Duodenal mucosa (tissue), 2 donors: ENCODE measurements at regions not wholly inside any gene's neighbourhood (a gene's known extent, or its start where the extent isn't known, plus 50 kb on each side); places are given as distances from the start of the nearest gene placed in this dataset.
A peak's percentile ranks its signal among the peaks of the same experiment; 100 is the strongest.

Experiments
- H3K27ac ChIP-seq: one replicate; pipeline ENCODE4 v1.7.0; 2013; ENCODE audit warnings: low read depth, low read length
- H3K27me3 ChIP-seq, 2 donors: one replicate each; pipeline ENCODE4 v1.7.0; 2013; ENCODE audit warnings: low read length in 2 of 2, control low read depth in 1 of 2; ENCODE audit not compliant: insufficient read depth in 2 of 2, control insufficient read depth in 1 of 2
- H3K36me3 ChIP-seq, 2 donors: one replicate each; pipeline ENCODE4 v1.7.0; 2013; ENCODE audit warnings: low read length in 2 of 2, control low read depth in 1 of 2; ENCODE audit not compliant: insufficient read depth in 2 of 2, control insufficient read depth in 1 of 2
- H3K4me1 ChIP-seq, 2 donors: one replicate each; pipeline ENCODE4 v1.7.0; 2013; ENCODE audit warnings: low read length in 2 of 2, control low read depth in 1 of 2; ENCODE audit not compliant: insufficient read depth in 2 of 2, control insufficient read depth in 1 of 2
- H3K4me3 ChIP-seq, 2 donors: one replicate each; pipeline ENCODE4 v1.7.0; 2013; ENCODE audit warnings: low read length in 2 of 2, low read depth in 1 of 2
- H3K9ac ChIP-seq, 2 donors: one replicate each; pipeline ENCODE4 v1.7.0; 2013; ENCODE audit warnings: low read length in 2 of 2, low read depth in 1 of 2
- H3K9me3 ChIP-seq, 2 donors: one replicate each; pipeline ENCODE4 v1.7.0; 2013; ENCODE audit warnings: low read length in 2 of 2, control low read depth in 1 of 2; ENCODE audit not compliant: control insufficient read depth in 1 of 2

DNA sequence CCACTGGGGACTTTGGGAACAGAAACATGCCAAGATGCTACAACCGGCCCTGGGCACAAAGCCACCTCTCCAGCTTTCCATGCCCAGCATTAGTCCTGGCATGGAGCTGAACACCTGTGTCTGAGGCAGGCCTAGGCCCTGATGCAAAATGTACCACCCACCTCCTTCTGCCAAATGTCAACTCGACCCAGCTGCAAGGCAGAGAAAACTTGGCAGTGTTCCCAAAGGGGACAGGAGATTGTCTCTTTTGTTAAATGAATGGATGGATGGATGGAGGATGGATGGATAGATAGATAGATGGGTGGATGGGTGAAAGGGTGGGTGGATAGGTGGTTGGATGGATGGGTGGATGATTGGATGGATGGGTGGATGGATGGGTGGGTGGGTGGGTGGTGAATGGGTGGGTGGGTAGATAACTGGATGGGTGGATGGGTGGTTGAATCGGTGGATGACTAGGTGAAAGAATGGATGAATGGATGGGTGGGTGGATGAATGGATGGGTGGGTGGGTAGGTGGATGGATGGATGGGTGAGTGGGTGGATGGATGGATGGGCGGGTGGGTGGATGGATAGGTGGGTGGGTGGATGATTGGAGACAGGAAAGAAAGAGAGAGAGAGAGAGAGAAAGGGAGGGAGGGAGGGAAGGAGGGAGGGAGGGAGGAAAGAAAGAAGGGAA is 73.4 kb upstream of the TNRC6C start:
- H3K36me3 ChIP-seq, result no peaks in the 10 kb centered on the region
- H3K9ac ChIP-seq, result no peak overlapping the region
- no peak overlapping the region for H3K4me3 ChIP-seq
- no peaks in the 10 kb centered on the region for H3K9me3 ChIP-seq
- no peak overlapping the region for H3K27ac ChIP-seq
- H3K4me1 ChIP-seq, result peaks cover 35 to 43% of the 10 kb centered on the region in 2 donors
- H3K27me3 ChIP-seq, result peaks cover 26% of the 10 kb centered on the region in 2 donors

DNA sequence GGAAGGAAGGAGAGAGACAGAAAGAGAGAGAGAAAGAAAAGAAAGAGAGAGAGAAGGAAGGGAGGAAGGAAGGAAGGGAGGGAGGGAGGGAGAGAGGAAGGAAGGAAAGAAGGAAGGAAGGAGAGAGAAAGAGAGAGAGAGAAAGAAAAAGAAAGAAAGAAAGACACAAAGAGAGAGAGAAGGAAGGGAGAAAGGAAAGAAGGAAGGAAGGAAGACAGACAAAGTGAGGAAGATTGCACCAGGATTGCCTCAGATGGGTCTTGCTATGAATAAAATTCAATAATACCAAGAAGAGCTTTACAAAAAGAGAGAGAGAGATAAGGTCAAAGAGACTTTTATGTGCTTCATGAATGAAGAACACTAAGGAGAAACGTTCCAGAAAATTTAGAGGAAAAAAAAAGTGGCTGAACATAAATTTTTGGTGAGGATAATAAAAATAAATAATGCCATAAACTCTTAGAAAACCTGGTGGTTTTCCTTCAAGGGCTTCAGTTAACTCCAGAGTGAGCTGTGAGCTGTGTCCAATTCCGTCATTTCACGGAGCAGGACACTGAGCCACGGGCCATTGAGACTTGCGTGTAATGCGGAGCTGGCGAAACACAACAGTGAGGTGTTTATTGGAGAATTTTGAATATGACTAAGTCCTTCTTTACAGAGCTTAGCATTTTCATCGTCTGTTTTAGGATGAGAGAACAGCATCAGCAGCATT is 72.7 kb upstream of the TNRC6C start:
- Histone ChIP-seq H3K27me3 (peaks cover 26 to 28% of the 10 kb centered on the region in 2 donors), H3K27ac (no peak overlapping the region)

DNA sequence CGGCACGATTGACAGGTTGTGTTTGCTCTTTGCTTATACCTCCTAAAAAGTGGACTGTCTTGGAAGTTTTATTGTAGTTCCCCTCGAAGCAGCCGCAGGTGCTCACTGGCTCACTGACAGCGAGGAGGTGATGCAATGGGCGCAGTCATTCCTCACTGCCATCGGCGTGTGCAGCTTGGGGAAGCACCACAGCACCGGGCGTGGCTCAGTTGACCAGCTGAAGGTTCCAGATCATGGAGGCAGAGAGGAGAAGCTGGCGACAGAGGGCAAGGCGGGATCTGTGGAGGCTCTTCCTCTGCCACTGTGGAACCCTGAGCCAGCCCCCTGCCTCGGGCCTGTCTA is 72.1 kb upstream of the TNRC6C start:
- Histone ChIP-seq H3K9me3 (no peaks in the 10 kb centered on the region), H3K4me1 (peaks cover 31 to 35% of the 10 kb centered on the region in 2 donors), H3K27me3 (peaks cover 26 to 28% of the 10 kb centered on the region in 2 donors), H3K9ac (no peak overlapping the region), H3K36me3 (no peaks in the 10 kb centered on the region), H3K4me3 (no peak overlapping the region), H3K27ac (no peak overlapping the region)

More for the DNA sequence above, 72.7 kb upstream of the TNRC6C start:
- Histone ChIP-seq H3K9ac (no peak overlapping the region), H3K9me3 (no peaks in the 10 kb centered on the region), H3K4me1 (peaks cover 35 to 40% of the 10 kb centered on the region in 2 donors), H3K36me3 (no peaks in the 10 kb centered on the region), H3K4me3 (no peak overlapping the region)

DNA sequence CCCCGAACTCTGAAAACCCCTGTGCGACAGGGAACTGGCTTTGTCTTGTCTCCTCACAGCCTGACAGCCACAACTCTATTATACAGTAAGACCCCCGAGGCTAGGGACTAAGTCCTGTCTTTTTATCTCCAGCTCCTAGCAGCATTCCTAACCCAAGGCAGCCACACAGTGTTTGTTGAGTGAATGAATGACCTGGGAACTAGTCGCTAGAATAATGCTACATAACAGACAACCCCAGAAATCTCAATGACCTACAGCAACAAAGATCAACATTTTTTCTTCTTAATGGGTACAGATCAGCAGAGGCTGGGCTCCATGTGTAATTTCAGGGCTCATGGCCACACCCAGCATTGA is 71.4 kb upstream of the TNRC6C start:
- H3K27ac ChIP-seq, result no peak overlapping the region

DNA sequence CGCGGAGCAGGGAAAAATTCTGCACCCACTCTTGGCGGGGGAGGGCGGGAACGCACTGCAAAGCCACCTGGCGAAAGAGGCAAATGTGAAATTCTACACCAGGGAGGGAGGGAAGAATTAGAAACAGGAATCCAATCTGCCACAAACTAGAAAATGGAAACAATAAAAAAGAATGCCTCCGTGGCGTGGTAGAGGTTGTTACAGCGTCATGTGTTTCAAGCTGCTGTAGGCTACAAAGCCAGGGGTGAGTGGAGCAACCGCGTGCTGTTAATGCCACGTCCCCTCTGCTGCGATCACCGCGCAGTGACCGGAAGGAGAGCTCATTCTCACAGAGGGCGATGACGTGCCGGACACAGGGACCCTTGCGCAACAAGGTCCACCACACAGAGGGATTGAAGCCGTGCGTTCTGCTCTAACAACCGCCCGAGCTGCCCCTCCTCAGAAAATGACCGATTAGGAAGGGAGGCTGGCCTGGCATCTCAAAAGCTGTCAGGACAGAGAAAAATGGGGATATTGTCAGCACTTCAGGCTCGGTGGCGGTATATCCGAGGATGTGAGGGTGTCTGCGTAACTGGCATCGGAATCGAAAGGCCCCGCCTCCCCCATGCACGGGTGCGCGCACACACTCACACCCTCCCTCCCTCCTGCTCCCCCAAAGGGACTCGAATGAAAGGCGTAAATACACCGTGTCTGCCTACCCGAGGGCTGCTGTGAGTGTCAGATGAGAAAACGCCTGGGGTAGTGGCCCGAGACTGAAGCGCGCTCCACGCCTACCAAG is 70.8 kb upstream of the TNRC6C start:
- H3K9me3 ChIP-seq, result no peaks in the 10 kb centered on the region
- peaks cover 28 to 30% of the 10 kb centered on the region in 2 donors for H3K27me3 ChIP-seq
- no peaks in the 10 kb centered on the region for H3K36me3 ChIP-seq
- H3K4me3 ChIP-seq, result peak overlapping the region; percentile 69 to 80
- H3K27ac ChIP-seq, result peak overlapping the region; percentile 53
- H3K9ac ChIP-seq, result peak overlapping the region; percentile 54 to 70
- H3K4me1 ChIP-seq, result peaks cover 20 to 22% of the 10 kb centered on the region in 2 donors

More for the DNA sequence above, 71.4 kb upstream of the TNRC6C start:
- peak overlapping the region; percentile 54 to 70 for H3K9ac ChIP-seq
- H3K4me1 ChIP-seq, result peaks cover 26 to 28% of the 10 kb centered on the region in 2 donors
- no peaks in the 10 kb centered on the region for H3K9me3 ChIP-seq
- peaks cover 28 to 30% of the 10 kb centered on the region in 2 donors for H3K27me3 ChIP-seq
- no peaks in the 10 kb centered on the region for H3K36me3 ChIP-seq
- peak overlapping the region; percentile 69 to 80 for H3K4me3 ChIP-seq

DNA sequence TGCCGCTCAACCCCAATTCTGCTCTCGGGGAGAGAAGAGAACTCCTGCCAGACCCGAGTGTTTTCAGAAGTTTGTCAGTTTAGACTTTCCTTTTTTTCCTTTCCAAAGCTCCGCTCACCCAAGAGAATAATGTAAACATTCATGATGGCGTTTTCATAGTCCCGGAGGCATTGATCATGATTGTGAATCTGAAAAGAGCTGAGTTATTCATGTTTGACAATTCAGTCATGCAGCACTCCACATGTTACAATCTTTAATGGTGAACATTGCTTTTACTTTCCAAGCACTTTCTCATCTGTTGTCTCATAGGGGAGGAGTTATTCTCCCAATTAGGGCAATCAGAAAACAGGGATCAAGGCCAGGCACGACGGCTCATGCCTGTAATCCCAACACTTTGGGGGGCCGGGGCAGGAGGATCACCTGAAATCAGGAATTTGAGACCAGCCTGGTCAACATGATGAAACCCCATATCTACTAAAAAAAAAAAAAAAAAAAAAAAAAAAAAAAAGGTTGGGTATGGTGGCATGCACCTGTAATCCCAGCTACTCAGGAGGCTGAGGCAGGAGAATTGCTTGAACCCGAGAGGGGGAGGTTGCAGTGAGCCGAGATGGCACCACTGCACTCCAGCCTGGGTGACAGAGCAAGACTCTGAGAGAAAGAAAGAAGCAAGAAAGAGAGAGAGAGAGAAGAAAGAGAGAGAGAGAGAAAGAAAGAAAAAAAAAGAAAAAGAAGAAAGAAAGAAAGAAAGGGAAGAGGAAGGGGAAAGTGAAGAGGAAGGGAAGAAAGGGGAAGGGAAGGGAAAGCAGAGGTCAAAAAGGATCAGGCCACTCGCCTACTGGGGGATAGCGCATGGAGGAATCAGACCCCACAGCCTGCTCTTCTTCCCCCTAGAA is 70.0 kb upstream of the TNRC6C start:
- Histone ChIP-seq H3K36me3 (no peaks in the 10 kb centered on the region), H3K27ac (no peak overlapping the region), H3K9ac (peak overlapping the region in 1 of 2 donors; percentile 70), H3K27me3 (peaks cover 28 to 30% of the 10 kb centered on the region in 2 donors), H3K9me3 (no peaks in the 10 kb centered on the region), H3K4me1 (peaks cover 15% of the 10 kb centered on the region in 2 donors), H3K4me3 (peak overlapping the region; percentile 69 to 80)

DNA sequence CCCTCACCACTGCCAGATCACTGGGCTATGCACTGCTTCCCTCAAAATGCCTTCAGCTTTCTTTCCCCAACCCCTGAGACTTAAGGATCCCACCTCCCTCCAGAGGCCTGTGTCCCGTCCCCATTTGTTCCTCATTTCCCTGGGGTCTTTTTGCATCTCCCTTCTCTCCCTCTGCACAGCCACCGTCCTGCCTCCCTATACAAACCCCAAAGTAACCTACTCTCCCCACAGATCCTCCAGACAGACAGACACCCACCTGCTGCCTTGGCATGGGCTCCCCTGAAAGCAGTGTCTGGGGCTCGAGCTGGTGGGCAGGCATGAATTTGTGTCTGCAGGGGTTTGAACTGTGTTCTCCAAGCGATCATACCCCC is 69.4 kb upstream of the TNRC6C start:
- Histone ChIP-seq H3K27me3 (peaks cover 27 to 30% of the 10 kb centered on the region in 2 donors), H3K9ac (no peak overlapping the region), H3K4me3 (no peak overlapping the region), H3K9me3 (no peaks in the 10 kb centered on the region), H3K4me1 (peaks cover 15% of the 10 kb centered on the region in 2 donors), H3K27ac (no peak overlapping the region), H3K36me3 (no peaks in the 10 kb centered on the region)

DNA sequence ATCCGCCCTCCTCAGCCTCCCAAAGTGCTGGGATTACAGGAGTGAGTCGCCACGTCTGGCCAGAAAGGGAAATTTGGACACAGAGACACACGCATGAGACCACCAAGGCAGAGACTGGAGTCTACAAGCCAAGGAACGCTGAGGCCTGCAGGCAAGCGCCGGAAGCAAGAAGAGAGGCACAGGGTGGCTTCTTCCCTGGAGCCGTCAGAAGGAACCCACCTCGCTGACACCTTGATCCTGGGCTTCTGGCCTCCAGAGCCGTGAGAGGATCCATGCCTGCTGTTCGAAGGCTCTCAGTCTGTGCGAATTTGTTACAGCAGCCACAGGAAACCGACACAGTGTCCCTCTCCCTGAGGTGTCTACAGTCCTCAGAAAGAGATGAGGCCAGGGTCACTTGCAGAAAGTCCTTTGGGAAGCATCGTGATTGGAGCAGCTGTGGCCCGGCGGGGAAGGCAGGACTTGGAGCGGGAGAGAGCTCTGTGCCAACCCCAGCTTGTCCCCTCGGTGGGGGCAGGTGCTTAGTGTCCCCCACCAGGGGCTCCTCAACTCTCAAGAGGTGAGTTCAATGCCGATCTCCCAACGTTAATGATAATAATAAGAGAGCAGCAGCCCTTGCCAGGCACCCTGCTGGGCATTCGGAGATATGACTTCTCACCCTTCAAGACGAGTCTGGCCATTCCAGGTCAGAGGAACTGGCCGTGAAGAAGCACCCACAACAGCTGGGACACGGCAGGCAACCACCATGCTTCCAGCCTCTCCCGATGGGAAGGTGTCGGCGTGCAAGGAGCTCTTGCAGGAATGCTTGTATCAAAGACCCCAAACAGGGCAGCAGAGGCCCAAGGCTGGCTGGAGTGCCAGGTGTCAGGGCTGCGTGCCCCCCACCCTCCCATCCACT is 68.4 kb upstream of the TNRC6C start:
- peaks cover 15% of the 10 kb centered on the region in 2 donors for H3K4me1 ChIP-seq
- H3K27me3 ChIP-seq, result peaks cover 26 to 30% of the 10 kb centered on the region in 2 donors
- no peaks in the 10 kb centered on the region for H3K36me3 ChIP-seq
- no peak overlapping the region for H3K4me3 ChIP-seq
- H3K9me3 ChIP-seq, result no peaks in the 10 kb centered on the region
- H3K9ac ChIP-seq, result no peak overlapping the region
- H3K27ac ChIP-seq, result no peak overlapping the region

DNA sequence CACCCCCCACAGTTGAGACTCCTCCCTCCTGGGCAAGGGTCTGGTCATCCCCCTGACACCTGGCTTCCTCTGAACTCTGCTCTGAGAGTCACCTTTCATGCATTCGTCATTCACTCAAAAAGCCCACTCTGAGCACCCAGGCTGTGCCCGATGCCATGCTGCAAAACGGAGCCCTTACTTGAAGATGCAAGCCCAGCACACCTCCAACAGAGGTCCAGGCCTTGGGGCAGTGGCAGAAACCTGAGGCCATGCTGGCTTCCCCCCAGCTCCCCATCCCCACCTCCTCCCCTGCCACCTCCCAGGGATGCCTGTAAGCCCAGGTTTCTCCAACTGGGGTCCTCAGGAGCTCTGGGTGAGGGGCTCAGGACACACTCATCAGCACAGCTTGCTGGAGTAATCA is 67.7 kb upstream of the TNRC6C start:
- Histone ChIP-seq H3K9me3 (no peaks in the 10 kb centered on the region), H3K9ac (no peak overlapping the region), H3K4me3 (no peak overlapping the region), H3K36me3 (no peaks in the 10 kb centered on the region), H3K4me1 (peaks cover 15% of the 10 kb centered on the region in 2 donors), H3K27me3 (peaks cover 26 to 29% of the 10 kb centered on the region in 2 donors), H3K27ac (no peak overlapping the region)
